ENCODE measurements at regions not wholly inside any gene's neighbourhood (a gene's known extent, or its start where the extent isn't known, plus 50 kb on each side); places are given as distances from the start of the nearest gene placed in this dataset.
"Not testable (repeated sequence)": the region's sequence is repeated elsewhere in the genome, so short reads cannot be mapped to it uniquely, and the experiment has no call there.

DNA sequence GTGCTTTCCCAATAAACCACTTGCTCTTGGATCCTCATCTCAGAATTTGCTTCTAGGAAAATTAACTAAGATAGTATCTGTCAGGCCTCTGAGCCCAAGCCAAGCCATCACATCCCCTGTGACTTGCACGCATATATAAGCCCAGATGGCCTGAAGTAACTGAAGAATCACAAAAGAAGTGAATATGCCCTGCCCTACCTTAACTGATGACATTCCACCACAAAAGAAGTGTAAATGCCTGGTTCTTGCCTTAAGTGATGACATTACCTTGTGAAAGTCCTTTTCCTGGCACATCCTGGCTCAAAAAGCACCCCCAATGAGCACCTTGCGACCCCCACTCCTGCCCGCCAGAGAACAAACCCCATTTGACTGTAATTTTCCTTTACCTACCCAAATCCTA, 255.0 kb upstream of the SPTLC3 start:
- not testable (repeated sequence) for TF ChIP-seq NR2C2 (CRISPR knock-in tag; IDR thresholded peaks at IDR 0.05); NR2C2 (tag; IDR thresholded peaks at IDR 0.05); GATAD2A (IDR thresholded peaks at IDR 0.05); NBN (IDR thresholded peaks at IDR 0.05; ENCODE audit: low read depth); ILF3 (IDR thresholded peaks at IDR 0.05; ENCODE audit: borderline replicate concordance); PHF21A (IDR thresholded peaks at IDR 0.05; ENCODE audit: borderline replicate concordance, low read depth); EP300 (IDR thresholded peaks at IDR 0.05; ENCODE audit: low read length)
- TF ChIP-seq, protein P1, sequence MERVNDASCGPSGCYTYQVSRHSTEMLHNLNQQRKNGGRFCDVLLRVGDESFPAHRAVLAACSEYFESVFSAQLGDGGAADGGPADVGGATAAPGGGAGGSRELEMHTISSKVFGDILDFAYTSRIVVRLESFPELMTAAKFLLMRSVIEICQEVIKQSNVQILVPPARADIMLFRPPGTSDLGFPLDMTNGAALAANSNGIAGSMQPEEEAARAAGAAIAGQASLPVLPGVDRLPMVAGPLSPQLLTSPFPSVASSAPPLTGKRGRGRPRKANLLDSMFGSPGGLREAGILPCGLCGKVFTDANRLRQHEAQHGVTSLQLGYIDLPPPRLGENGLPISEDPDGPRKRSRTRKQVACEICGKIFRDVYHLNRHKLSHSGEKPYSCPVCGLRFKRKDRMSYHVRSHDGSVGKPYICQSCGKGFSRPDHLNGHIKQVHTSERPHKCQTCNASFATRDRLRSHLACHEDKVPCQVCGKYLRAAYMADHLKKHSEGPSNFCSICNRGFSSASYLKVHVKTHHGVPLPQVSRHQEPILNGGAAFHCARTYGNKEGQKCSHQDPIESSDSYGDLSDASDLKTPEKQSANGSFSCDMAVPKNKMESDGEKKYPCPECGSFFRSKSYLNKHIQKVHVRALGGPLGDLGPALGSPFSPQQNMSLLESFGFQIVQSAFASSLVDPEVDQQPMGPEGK (CRISPR knock-in tag; IDR thresholded peaks at IDR 0.05; ENCODE audit: borderline replicate concordance), result not testable (repeated sequence)
